ENCODE measurements at regions not wholly inside any gene's neighbourhood (a gene's known extent, or its start where the extent isn't known, plus 50 kb on each side); places are given as distances from the start of the nearest gene placed in this dataset.

GRCh38 chr5:32990593-32991420 lies 279.7 kb downstream of the NPR3 start:
- Mint-ChIP-seq H3K4me3 (no peak overlapping the region), H3K4me1 (peaks cover 4% of the 10 kb centered on the region), H3K27ac (no peak overlapping the region), H3K9me3 (peaks cover 3% of the 10 kb centered on the region), H3K36me3 (ENCODE audit: low read depth) (no peaks in the 10 kb centered on the region), H3K27me3 (ENCODE audit: insufficient read depth) (no peaks in the 10 kb centered on the region)
- H3K27me3 ChIP-seq (ENCODE audit: control insufficient read depth, insufficient read depth, low read length, poor library complexity, severe bottlenecking): peaks cover 4% of the 10 kb centered on the region
- no peaks in the 10 kb centered on the region for H3K36me3 ChIP-seq (ENCODE audit: control insufficient read depth, insufficient read depth, low read length)
- H3K9me3 ChIP-seq (ENCODE audit: control insufficient read depth, low read length): no peaks in the 10 kb centered on the region
- no peak for DNase-seq
- H3K4me1 ChIP-seq (ENCODE audit: control insufficient read depth, insufficient read depth, low read length): no peaks in the 10 kb centered on the region
- no peak overlapping the region for H3K9ac ChIP-seq (ENCODE audit: extremely low read depth, low read length, poor library complexity, severe bottlenecking)
- no peak overlapping the region for H3K27ac ChIP-seq (ENCODE audit: low read depth, low read length)
- no peak overlapping the region for H3K4me3 ChIP-seq (ENCODE audit: low read length)
- TF ChIP-seq, protein P1, sequence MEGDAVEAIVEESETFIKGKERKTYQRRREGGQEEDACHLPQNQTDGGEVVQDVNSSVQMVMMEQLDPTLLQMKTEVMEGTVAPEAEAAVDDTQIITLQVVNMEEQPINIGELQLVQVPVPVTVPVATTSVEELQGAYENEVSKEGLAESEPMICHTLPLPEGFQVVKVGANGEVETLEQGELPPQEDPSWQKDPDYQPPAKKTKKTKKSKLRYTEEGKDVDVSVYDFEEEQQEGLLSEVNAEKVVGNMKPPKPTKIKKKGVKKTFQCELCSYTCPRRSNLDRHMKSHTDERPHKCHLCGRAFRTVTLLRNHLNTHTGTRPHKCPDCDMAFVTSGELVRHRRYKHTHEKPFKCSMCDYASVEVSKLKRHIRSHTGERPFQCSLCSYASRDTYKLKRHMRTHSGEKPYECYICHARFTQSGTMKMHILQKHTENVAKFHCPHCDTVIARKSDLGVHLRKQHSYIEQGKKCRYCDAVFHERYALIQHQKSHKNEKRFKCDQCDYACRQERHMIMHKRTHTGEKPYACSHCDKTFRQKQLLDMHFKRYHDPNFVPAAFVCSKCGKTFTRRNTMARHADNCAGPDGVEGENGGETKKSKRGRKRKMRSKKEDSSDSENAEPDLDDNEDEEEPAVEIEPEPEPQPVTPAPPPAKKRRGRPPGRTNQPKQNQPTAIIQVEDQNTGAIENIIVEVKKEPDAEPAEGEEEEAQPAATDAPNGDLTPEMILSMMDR (conservative IDR thresholded peaks at IDR 0.05): no peak
- 90 to 100% methylated on average over 3 to 13 of the region's 13 CpGs for WGBS, 2 experiments (ENCODE audit: insufficient coverage in 1 of 2, insufficient read length in 1 of 2)

- Mint-ChIP-seq H3K36me3 (ENCODE audit: low read depth) (no peaks in the 10 kb centered on the region), H3K9me3 (no peaks in the 10 kb centered on the region), H3K27me3 (ENCODE audit: insufficient read depth) (no peaks in the 10 kb centered on the region), H3K4me1 (peaks cover 4% of the 10 kb centered on the region), H3K4me3 (no peak overlapping the region), H3K27ac (no peak overlapping the region)
- H3K27ac ChIP-seq (ENCODE audit: low read depth, low read length): no peak overlapping the region
- 90 to 94% methylated on average over 2 to 9 of the region's 9 CpGs for WGBS, 2 experiments (ENCODE audit: insufficient coverage in 1 of 2, insufficient read length in 1 of 2)
- TF ChIP-seq, protein P1 (conservative IDR thresholded peaks at IDR 0.05): no peak
- no peaks in the 10 kb centered on the region for H3K36me3 ChIP-seq (ENCODE audit: control insufficient read depth, insufficient read depth, low read length)
- no peaks in the 10 kb centered on the region for H3K9me3 ChIP-seq (ENCODE audit: control insufficient read depth, low read length)
- no peak overlapping the region for H3K4me3 ChIP-seq (ENCODE audit: low read length)
- no peak overlapping the region for H3K9ac ChIP-seq (ENCODE audit: extremely low read depth, low read length, poor library complexity, severe bottlenecking)
- DNase-seq: no peak
- peaks cover 4% of the 10 kb centered on the region for H3K27me3 ChIP-seq (ENCODE audit: control insufficient read depth, insufficient read depth, low read length, poor library complexity, severe bottlenecking)
- no peaks in the 10 kb centered on the region for H3K4me1 ChIP-seq (ENCODE audit: control insufficient read depth, insufficient read depth, low read length)
These were observed 280.3 kb downstream of the NPR3 start for GRCh38 chr5:32991421-32991815.

- 80% methylated on average over 1 of the region's 1 CpG; no CpG with 5 or more reads in 1 of the 2 experiments for WGBS, 2 experiments (ENCODE audit: insufficient coverage in 1 of 2, insufficient read length in 1 of 2)
- no peak for DNase-seq
- Mint-ChIP-seq H3K4me3 (no peak overlapping the region), H3K27ac (no peak overlapping the region), H3K27me3 (ENCODE audit: insufficient read depth) (no peaks in the 10 kb centered on the region), H3K36me3 (ENCODE audit: low read depth) (no peaks in the 10 kb centered on the region), H3K9me3 (no peaks in the 10 kb centered on the region), H3K4me1 (no peaks in the 10 kb centered on the region)
- Histone ChIP-seq H3K4me1 (ENCODE audit: control insufficient read depth, insufficient read depth, low read length) (no peaks in the 10 kb centered on the region), H3K27ac (ENCODE audit: low read depth, low read length) (no peak overlapping the region), H3K9me3 (ENCODE audit: control insufficient read depth, low read length) (no peaks in the 10 kb centered on the region), H3K27me3 (ENCODE audit: control insufficient read depth, insufficient read depth, low read length, poor library complexity, severe bottlenecking) (no peaks in the 10 kb centered on the region), H3K4me3 (ENCODE audit: low read length) (no peak overlapping the region), H3K9ac (ENCODE audit: extremely low read depth, low read length, poor library complexity, severe bottlenecking) (no peak overlapping the region), H3K36me3 (ENCODE audit: control insufficient read depth, insufficient read depth, low read length) (no peaks in the 10 kb centered on the region)
- TF ChIP-seq, protein P1 (conservative IDR thresholded peaks at IDR 0.05): no peak
These were observed 285.2 kb downstream of the NPR3 start for GRCh38 chr5:32996336-32996735.
